ENCODE measurements at regions not wholly inside any gene's neighbourhood (a gene's known extent, or its start where the extent isn't known, plus 50 kb on each side); places are given as distances from the start of the nearest gene placed in this dataset.
A peak's percentile ranks its signal among the peaks of the same experiment; 100 is the strongest.

DNA sequence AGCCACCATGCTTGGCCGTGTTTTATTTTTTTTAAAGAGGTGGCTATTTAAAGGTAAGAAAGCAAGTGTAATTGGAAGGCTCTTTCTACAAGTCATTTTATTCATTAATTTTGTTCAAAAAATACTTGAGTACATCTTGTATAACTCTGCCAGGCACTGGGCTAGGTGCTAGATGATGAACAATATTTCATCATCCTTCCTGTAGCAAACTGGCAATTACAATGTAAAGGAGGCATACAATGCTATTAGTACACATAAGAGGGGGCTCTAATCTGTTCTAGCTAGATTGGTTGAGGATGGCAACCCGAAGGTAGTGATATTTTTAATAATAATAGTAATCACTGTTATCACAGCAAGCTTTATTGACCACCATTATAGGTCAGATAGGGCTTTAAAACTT is 215.5 kb upstream of the KLF14 start:
- Histone ChIP-seq H3K4me1 (ENCODE audit: insufficient read depth, low read length) (peaks cover 35% of the 10 kb centered on the region), H3K27ac (ENCODE audit: low read length) (peak overlapping the region; percentile 28; the same call in 1 of the 2 replicates)

DNA sequence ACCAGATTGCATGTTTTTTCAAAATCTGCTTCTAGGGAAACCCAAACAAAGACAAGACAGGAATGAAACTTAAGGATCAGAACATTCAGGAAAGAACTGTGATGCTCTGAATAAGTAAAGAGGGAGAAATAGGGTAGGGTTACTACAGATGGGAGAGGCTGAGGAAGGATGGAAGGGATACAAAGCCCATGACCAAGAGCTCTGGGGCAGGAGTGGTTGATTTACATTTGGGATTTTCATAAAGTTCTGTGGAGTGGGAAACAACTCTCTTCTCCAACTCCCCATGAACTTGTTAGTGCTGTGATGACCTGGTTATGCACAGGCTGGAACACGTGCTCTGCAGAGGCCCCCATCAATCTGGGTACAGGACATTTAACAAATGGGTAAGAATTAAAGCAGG is 216.0 kb upstream of the KLF14 start:
- ATAC-seq (ENCODE audit: insufficient read depth, low read depth) = no peak

More for the DNA sequence above, 215.5 kb upstream of the KLF14 start:
- DNase-seq (no peak), ATAC-seq (ENCODE audit: insufficient read depth, low read depth) (peak; percentile 48; the same call in 2 of the 3 replicates)
- Histone ChIP-seq H4K20me1 (ENCODE audit: insufficient read depth, low read length) (peaks cover 75% of the 10 kb centered on the region), H3K4me3 (ENCODE audit: low read depth in 1 of 2, low read length in 2 of 2) (no peak overlapping the region), H3K27me3 (ENCODE audit: insufficient read depth, low read length, poor library complexity) (no peaks in the 10 kb centered on the region), H3K9ac (ENCODE audit: low read depth, low read length) (no peak overlapping the region), H3K9me3 (ENCODE audit: insufficient read depth, low read length, severe bottlenecking) (no peaks in the 10 kb centered on the region), H3K79me2 (ENCODE audit: insufficient read depth, low read length) (peaks cover 100% of the 10 kb centered on the region), H2AFZ (ENCODE audit: low read depth, low read length) (no peak overlapping the region), H3K4me2 (ENCODE audit: insufficient read depth, low read length) (no peak overlapping the region), H3K36me3 (ENCODE audit: insufficient read depth, low read length) (peaks cover 70% of the 10 kb centered on the region)
- TF ChIP-seq, protein P1, sequence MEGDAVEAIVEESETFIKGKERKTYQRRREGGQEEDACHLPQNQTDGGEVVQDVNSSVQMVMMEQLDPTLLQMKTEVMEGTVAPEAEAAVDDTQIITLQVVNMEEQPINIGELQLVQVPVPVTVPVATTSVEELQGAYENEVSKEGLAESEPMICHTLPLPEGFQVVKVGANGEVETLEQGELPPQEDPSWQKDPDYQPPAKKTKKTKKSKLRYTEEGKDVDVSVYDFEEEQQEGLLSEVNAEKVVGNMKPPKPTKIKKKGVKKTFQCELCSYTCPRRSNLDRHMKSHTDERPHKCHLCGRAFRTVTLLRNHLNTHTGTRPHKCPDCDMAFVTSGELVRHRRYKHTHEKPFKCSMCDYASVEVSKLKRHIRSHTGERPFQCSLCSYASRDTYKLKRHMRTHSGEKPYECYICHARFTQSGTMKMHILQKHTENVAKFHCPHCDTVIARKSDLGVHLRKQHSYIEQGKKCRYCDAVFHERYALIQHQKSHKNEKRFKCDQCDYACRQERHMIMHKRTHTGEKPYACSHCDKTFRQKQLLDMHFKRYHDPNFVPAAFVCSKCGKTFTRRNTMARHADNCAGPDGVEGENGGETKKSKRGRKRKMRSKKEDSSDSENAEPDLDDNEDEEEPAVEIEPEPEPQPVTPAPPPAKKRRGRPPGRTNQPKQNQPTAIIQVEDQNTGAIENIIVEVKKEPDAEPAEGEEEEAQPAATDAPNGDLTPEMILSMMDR (IDR thresholded peaks at IDR 0.05; ENCODE audit: borderline replicate concordance, extremely low read depth, low read length, poor library complexity, severe bottlenecking) = no peak
- TF ChIP-seq EZH2 (IDR thresholded peaks at IDR 0.05; ENCODE audit: borderline replicate concordance, low read depth, low read length, severe bottlenecking) = no peak

DNA sequence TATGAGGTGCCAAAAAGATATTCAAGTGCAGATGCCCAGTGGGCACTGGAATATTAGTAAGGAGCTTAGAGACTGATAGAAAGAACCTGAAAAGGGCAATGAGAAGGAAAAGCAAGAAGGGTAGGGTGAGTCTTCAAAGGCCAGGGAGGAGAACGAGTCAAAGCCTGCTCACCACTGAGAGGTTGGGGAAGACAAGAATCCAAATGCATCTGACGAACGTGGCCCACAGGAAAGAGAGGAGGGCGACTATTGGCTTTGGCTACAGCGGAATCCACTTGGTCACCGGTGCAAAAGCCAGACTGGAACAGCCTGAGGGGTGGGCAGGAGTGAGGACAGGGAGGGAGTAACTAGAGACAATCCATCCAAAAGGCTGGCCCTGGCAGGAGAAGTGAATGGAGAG is 216.7 kb upstream of the KLF14 start:
- DNase-seq (no peak), ATAC-seq (ENCODE audit: insufficient read depth, low read depth) (no peak)
- Histone ChIP-seq H3K4me2 (ENCODE audit: insufficient read depth, low read length) (no peak overlapping the region), H3K36me3 (ENCODE audit: insufficient read depth, low read length) (peaks cover 70% of the 10 kb centered on the region), H2AFZ (ENCODE audit: low read depth, low read length) (no peak overlapping the region), H3K9me3 (ENCODE audit: insufficient read depth, low read length, severe bottlenecking) (no peaks in the 10 kb centered on the region), H3K27me3 (ENCODE audit: insufficient read depth, low read length, poor library complexity) (no peaks in the 10 kb centered on the region), H3K4me3 (ENCODE audit: low read depth in 1 of 2, low read length in 2 of 2) (no peak overlapping the region), H3K9ac (ENCODE audit: low read depth, low read length) (no peak overlapping the region), H3K79me2 (ENCODE audit: insufficient read depth, low read length) (peaks cover 100% of the 10 kb centered on the region), H3K4me1 (ENCODE audit: insufficient read depth, low read length) (peaks cover 45% of the 10 kb centered on the region), H4K20me1 (ENCODE audit: insufficient read depth, low read length) (peaks cover 76% of the 10 kb centered on the region), H3K27ac (ENCODE audit: low read length) (no peak overlapping the region; the same call in 1 of the 2 replicates)
- TF ChIP-seq, protein P1 (IDR thresholded peaks at IDR 0.05; ENCODE audit: borderline replicate concordance, extremely low read depth, low read length, poor library complexity, severe bottlenecking) = no peak
- TF ChIP-seq EZH2 (IDR thresholded peaks at IDR 0.05; ENCODE audit: borderline replicate concordance, low read depth, low read length, severe bottlenecking) = no peak

More for the DNA sequence above, 216.0 kb upstream of the KLF14 start:
- H4K20me1 ChIP-seq (ENCODE audit: insufficient read depth, low read length) = peaks cover 75% of the 10 kb centered on the region
- H3K4me1 ChIP-seq (ENCODE audit: insufficient read depth, low read length) = peaks cover 40% of the 10 kb centered on the region
- H3K36me3 ChIP-seq (ENCODE audit: insufficient read depth, low read length) = peaks cover 70% of the 10 kb centered on the region
- no peak for TF ChIP-seq EZH2 (IDR thresholded peaks at IDR 0.05; ENCODE audit: borderline replicate concordance, low read depth, low read length, severe bottlenecking)
- TF ChIP-seq, protein P1 (IDR thresholded peaks at IDR 0.05; ENCODE audit: borderline replicate concordance, extremely low read depth, low read length, poor library complexity, severe bottlenecking) = no peak
- no peak for DNase-seq
- no peak overlapping the region for H3K4me3 ChIP-seq (ENCODE audit: low read depth in 1 of 2, low read length in 2 of 2)
- no peaks in the 10 kb centered on the region for H3K27me3 ChIP-seq (ENCODE audit: insufficient read depth, low read length, poor library complexity)
- no peaks in the 10 kb centered on the region for H3K9me3 ChIP-seq (ENCODE audit: insufficient read depth, low read length, severe bottlenecking)
- no peak overlapping the region for H3K9ac ChIP-seq (ENCODE audit: low read depth, low read length)
- peak overlapping the region; percentile 28; the same call in 1 of the 2 replicates for H3K27ac ChIP-seq (ENCODE audit: low read length)
- no peak overlapping the region for H2AFZ ChIP-seq (ENCODE audit: low read depth, low read length)
- H3K4me2 ChIP-seq (ENCODE audit: insufficient read depth, low read length) = 0 out of 2 replicates have a peak overlapping the region, but pooled peaks have one; percentile 8
- H3K79me2 ChIP-seq (ENCODE audit: insufficient read depth, low read length) = peaks cover 100% of the 10 kb centered on the region
